GM23338 (cell line): ENCODE measurements at regions not wholly inside any gene's neighbourhood (a gene's known extent, or its start where the extent isn't known, plus 50 kb on each side); places are given as distances from the start of the nearest gene placed in this dataset.

Source experiments
- ATAC-seq: fragments of 200-7000 bp; cut with Tn5 transposase; 3 replicates; pipeline ENCODE4 v1.9.1; 2020
- DNase-seq: peaks from one replicate; pipeline ENCODE4 v3.0.0-alpha.2; 2015; ENCODE audit warnings: low spot score
- H2AFZ ChIP-seq: fragments of 200-600 bp; sonication (generic); 2 replicates; pipeline ENCODE4 v1.8.0; 2016; ENCODE audit warnings: antibody characterized with exemption, mild to moderate bottlenecking, moderate library complexity
- H3F3A ChIP-seq: fragments of 200-600 bp; sonication (generic); replicated peaks from 2 replicates; pipeline ENCODE4 v1.8.0; 2017; ENCODE audit warnings: antibody characterized with exemption, mixed run types, low read depth
- H3K27ac ChIP-seq: fragments of 200-600 bp; sonication (generic); 2 replicates; pipeline ENCODE4 v1.6.1; 2016; ENCODE audit warnings: low read depth
- H3K27me3 ChIP-seq: fragments of 200-600 bp; sonication (generic); 2 replicates; pipeline ENCODE4 v1.8.0; 2016; ENCODE audit warnings: mild to moderate bottlenecking, mixed run types, moderate library complexity; ENCODE audit not compliant: insufficient read depth
- H3K36me3 ChIP-seq: fragments of 200-600 bp; sonication (generic); 2 replicates; pipeline ENCODE4 v1.8.0; 2016; ENCODE audit warnings: mild to moderate bottlenecking; ENCODE audit not compliant: insufficient read depth
- H3K4me1 ChIP-seq: fragments of 200-600 bp; sonication (generic); 2 replicates; pipeline ENCODE4 v1.8.0; 2016; ENCODE audit warnings: mild to moderate bottlenecking, moderate library complexity; ENCODE audit not compliant: insufficient read depth
- H3K4me2 ChIP-seq: fragments of 200-600 bp; sonication (generic); 2 replicates; pipeline ENCODE4 v1.7.1; 2017; ENCODE audit warnings: mixed run types
- H3K4me3 ChIP-seq: fragments of 200-600 bp; sonication (generic); 2 replicates; pipeline ENCODE4 v1.6.1; 2016; ENCODE audit warnings: mixed run types
- H3K79me2 ChIP-seq: fragments of 200-600 bp; sonication (generic); replicated peaks from 2 replicates; pipeline ENCODE4 v1.8.0; 2017; ENCODE audit warnings: mild to moderate bottlenecking; ENCODE audit not compliant: insufficient read depth
- H3K9me2 ChIP-seq: fragments of 200-600 bp; sonication (generic); 2 replicates; pipeline ENCODE4 v1.8.0; 2017; ENCODE audit not compliant: insufficient read depth
- H4K20me1 ChIP-seq: fragments of 200-600 bp; sonication (generic); replicated peaks from 2 replicates; pipeline ENCODE4 v1.8.0; 2017; ENCODE audit warnings: mild to moderate bottlenecking; ENCODE audit not compliant: insufficient read depth
- H3K27ac Mint-ChIP-seq: 2 replicates; pipeline ENCODE4 v1.8.0; 2020; ENCODE audit warnings: inconsistent platforms, mild to moderate bottlenecking, moderate library complexity, mixed read lengths
- H3K27me3 Mint-ChIP-seq: 3 replicates; pipeline ENCODE4 v1.8.0; 2022; ENCODE audit warnings: low read depth, mild to moderate bottlenecking, moderate library complexity, mixed read lengths, inconsistent platforms; ENCODE audit not compliant: insufficient read depth, poor library complexity
- H3K36me3 Mint-ChIP-seq: 3 replicates; pipeline ENCODE4 v1.8.0; 2021; ENCODE audit warnings: low read depth, mild to moderate bottlenecking, inconsistent platforms, moderate library complexity, mixed read lengths
- H3K4me1 Mint-ChIP-seq: 3 replicates; pipeline ENCODE4 v1.8.0; 2020; ENCODE audit warnings: mild to moderate bottlenecking, inconsistent platforms, mixed read lengths
- H3K4me3 Mint-ChIP-seq: 3 replicates; pipeline ENCODE4 v1.8.0; 2021; ENCODE audit warnings: moderate library complexity, mild to moderate bottlenecking, inconsistent platforms, mixed read lengths
- H3K9me3 Mint-ChIP-seq: 3 replicates; pipeline ENCODE4 v1.8.0; 2020; ENCODE audit warnings: moderate library complexity, mild to moderate bottlenecking, inconsistent platforms, mixed read lengths
- CREB1 ChIP-seq: fragments of 250-450 bp; sonication (Bioruptor Pico); IDR thresholded peaks from 2 replicates; pipeline ENCODE4 v1.5.0; 2020; ENCODE audit warnings: low read depth, mild to moderate bottlenecking, moderate library complexity
- CTCF ChIP-seq, 2 experiments: fragments of 200-600 bp in 1 of 2; sonication (generic) in 1 of 2; conservative IDR thresholded peaks; 2 replicates each; pipeline versions ENCODE4 v1.5.1 to v1.6.1; 2016 to 2017; ENCODE audit warnings: antibody characterized with exemption in 2 of 2, low read depth in 2 of 2, mild to moderate bottlenecking in 2 of 2, moderate library complexity in 1 of 2
- EZH2phosphoT487 ChIP-seq: fragments of 200-600 bp; sonication (generic); IDR thresholded peaks from one replicate; pipeline ENCODE4 v1.8.1; 2018; ENCODE audit warnings: antibody characterized with exemption; ENCODE audit not compliant: unreplicated experiment
- JUNB ChIP-seq: IDR thresholded peaks from one replicate; pipeline ENCODE4 v1.6.1; 2016; ENCODE audit warnings: antibody characterized with exemption; ENCODE audit not compliant: unreplicated experiment
- NANOG ChIP-seq: IDR thresholded peaks from 2 replicates; pipeline ENCODE4 v1.6.1; 2016; ENCODE audit warnings: antibody characterized with exemption, borderline replicate concordance
- REST ChIP-seq: IDR thresholded peaks from one replicate; pipeline ENCODE4 v1.6.1; 2018; ENCODE audit warnings: antibody characterized with exemption; ENCODE audit not compliant: unreplicated experiment
- STAT1 ChIP-seq: IDR thresholded peaks from one replicate; pipeline ENCODE4 v1.6.1; 2016; ENCODE audit warnings: antibody characterized with exemption; ENCODE audit not compliant: unreplicated experiment
- ZNF114 ChIP-seq: fragments of 250-450 bp; sonication (Bioruptor Pico); IDR thresholded peaks from 2 replicates; pipeline ENCODE4 v1.5.0; 2020; ENCODE audit warnings: mild to moderate bottlenecking, moderate library complexity
- ZNF331 ChIP-seq: fragments of 250-450 bp; sonication (Bioruptor Pico); IDR thresholded peaks from 2 replicates; pipeline ENCODE4 v1.5.0; 2020; ENCODE audit warnings: low read depth, mild to moderate bottlenecking, moderate library complexity
- TF ChIP-seq, protein P1 (sequence below): IDR thresholded peaks from 2 replicates; pipeline ENCODE4 v1.6.1; 2016; ENCODE audit warnings: antibody characterized with exemption

GRCh38 chr2:66781804-66782203 lies 346.9 kb downstream of the MEIS1 start:
- H3K4me3 Mint-ChIP-seq = no peak overlapping the region
- H3K27me3 Mint-ChIP-seq = no peaks in the 10 kb centered on the region
- Histone ChIP-seq H3K4me1 (no peaks in the 10 kb centered on the region), H3F3A (no peaks in the 10 kb centered on the region), H3K27me3 (no peaks in the 10 kb centered on the region), H3K4me3 (no peak overlapping the region), H3K4me2 (no peak overlapping the region), H4K20me1 (no peaks in the 10 kb centered on the region), H2AFZ (no peak overlapping the region), H3K79me2 (no peaks in the 10 kb centered on the region), H3K36me3 (no peaks in the 10 kb centered on the region), H3K9me2 (0 out of 2 replicates have a peak, but pooled peaks cover 6% of the 10 kb centered on the region), H3K27ac (no peak overlapping the region)
- DNase-seq = no peak
- H3K9me3 Mint-ChIP-seq = no peaks in the 10 kb centered on the region
- no peaks in the 10 kb centered on the region for H3K36me3 Mint-ChIP-seq
- peaks cover 7% of the 10 kb centered on the region for H3K4me1 Mint-ChIP-seq
- TF ChIP-seq CTCF (conservative IDR thresholded peaks at IDR 0.05; ENCODE audit: low read depth in 2 of 2) (no peak), NANOG (no peak), JUNB (no peak), REST (no peak), EZH2phosphoT487 (no peak), ZNF114 (no peak), CREB1 (no peak), STAT1 (no peak)
- TF ChIP-seq, protein P1, sequence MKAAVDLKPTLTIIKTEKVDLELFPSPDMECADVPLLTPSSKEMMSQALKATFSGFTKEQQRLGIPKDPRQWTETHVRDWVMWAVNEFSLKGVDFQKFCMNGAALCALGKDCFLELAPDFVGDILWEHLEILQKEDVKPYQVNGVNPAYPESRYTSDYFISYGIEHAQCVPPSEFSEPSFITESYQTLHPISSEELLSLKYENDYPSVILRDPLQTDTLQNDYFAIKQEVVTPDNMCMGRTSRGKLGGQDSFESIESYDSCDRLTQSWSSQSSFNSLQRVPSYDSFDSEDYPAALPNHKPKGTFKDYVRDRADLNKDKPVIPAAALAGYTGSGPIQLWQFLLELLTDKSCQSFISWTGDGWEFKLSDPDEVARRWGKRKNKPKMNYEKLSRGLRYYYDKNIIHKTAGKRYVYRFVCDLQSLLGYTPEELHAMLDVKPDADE = no peak
- no peak overlapping the region for H3K27ac Mint-ChIP-seq
- ATAC-seq = no peak

DNA sequence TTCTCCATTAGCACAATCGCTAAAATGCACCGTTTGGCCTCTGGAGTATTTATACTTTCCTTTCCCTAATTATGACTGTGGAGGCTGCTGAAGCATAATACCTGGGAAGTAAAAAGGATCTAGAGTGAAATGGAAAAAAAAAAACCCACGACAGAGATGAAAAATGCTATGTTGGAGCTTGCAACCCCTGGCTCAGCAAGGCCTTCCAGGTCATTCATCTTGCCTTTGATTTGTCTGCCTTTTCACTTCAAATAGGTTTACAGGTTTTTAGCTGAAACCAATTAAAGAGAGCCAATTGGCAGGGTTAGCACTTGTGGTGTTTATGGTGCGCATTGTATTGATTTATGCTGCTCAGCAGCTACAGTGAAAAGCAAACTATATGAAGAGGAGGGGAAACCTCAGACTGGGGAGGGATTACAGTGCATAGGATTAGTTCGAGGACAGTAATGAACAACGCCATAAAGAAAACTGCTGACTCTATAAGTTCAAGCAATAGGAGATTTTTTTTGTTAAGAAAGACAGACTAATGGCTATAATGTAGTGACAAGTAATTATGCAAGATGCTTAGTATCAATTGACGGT lies 347.9 kb downstream of the MEIS1 start:
- Mint-ChIP-seq H3K27ac (no peak overlapping the region), H3K4me3 (no peak overlapping the region), H3K9me3 (no peaks in the 10 kb centered on the region), H3K36me3 (no peaks in the 10 kb centered on the region), H3K27me3 (no peaks in the 10 kb centered on the region), H3K4me1 (peaks cover 7% of the 10 kb centered on the region)
- ATAC-seq = no peak
- Histone ChIP-seq H3K4me3 (no peak overlapping the region), H3K27ac (no peak overlapping the region), H3K4me2 (no peak overlapping the region), H3K4me1 (no peaks in the 10 kb centered on the region), H3K79me2 (no peaks in the 10 kb centered on the region), H4K20me1 (no peaks in the 10 kb centered on the region), H3K36me3 (no peaks in the 10 kb centered on the region), H2AFZ (no peak overlapping the region), H3K9me2 (0 out of 2 replicates have a peak, but pooled peaks cover 6% of the 10 kb centered on the region), H3F3A (no peaks in the 10 kb centered on the region), H3K27me3 (no peaks in the 10 kb centered on the region)
- no peak for DNase-seq
- no peak for TF ChIP-seq EZH2phosphoT487
- TF ChIP-seq CTCF (conservative IDR thresholded peaks at IDR 0.05; ENCODE audit: low read depth in 2 of 2) = no peak
- no peak for TF ChIP-seq ZNF331 (CRISPR knock-in tag)
- TF ChIP-seq, protein P1 = no peak
